GM12878 (cell line): ENCODE measurements at regions not wholly inside any gene's neighbourhood (a gene's known extent, or its start where the extent isn't known, plus 50 kb on each side); places are given as distances from the start of the nearest gene placed in this dataset.

Experiments used
- ATAC-seq: fragments of 200-7000 bp; cut with Tn5 transposase; 3 replicates; pipeline ENCODE4 v1.9.1; 2020; ENCODE audit warnings: mild to moderate bottlenecking, moderate library complexity
- BruUV-seq: library from RNA; stranded (reverse); fragments of 400-500 nt; replicated peaks from 2 replicates; lab custom pipeline; 2021; lab: Mats Ljungman, UMichigan
- CTCF ChIA-PET: fragments of 300-600 bp; sonication (Branson Sonifier 250); formaldehyde crosslinking; extraction: SDS; loops from one replicate; lab custom pipeline; 2021; ENCODE audit warnings: inconsistent platforms; lab: Yijun Ruan, JAX
- POLR2A ChIA-PET: fragments of 350-600 bp; formaldehyde crosslinking; extraction: SDS; loops from one replicate; lab custom pipeline; 2021; ENCODE audit warnings: inconsistent platforms; lab: Charles Lee
- RAD21 ChIA-PET: fragments of 300-600 bp; sonication (Branson Sonifier 250); formaldehyde crosslinking; loops from one replicate; lab custom pipeline; 2023; ENCODE audit warnings: antibody characterized with exemption; ENCODE audit not compliant: unreplicated experiment; lab: Charles Lee
- SMC1A ChIA-PET: fragments of 300-600 bp; sonication (Branson Sonifier 250); formaldehyde crosslinking; loops from one replicate; lab custom pipeline; 2023; ENCODE audit not compliant: unreplicated experiment, uncharacterized antibody; lab: Charles Lee
- DNase-seq: peaks from one replicate; pipeline ENCODE4 v3.0.0-alpha.2; 2011; ENCODE audit warnings: low read depth, low spot score
- FAIRE-seq: peaks from 3 replicates; lab custom pipeline; 2011; peaks lifted over from hg19 to GRCh38; lab: Jason Lieb, UNC
- H2AFZ ChIP-seq: 2 replicates; pipeline ENCODE4 v1.6.0; 2011; ENCODE audit warnings: low read depth, low read length, control low read depth; ENCODE audit not compliant: control insufficient read depth
- H3K27ac ChIP-seq: 2 replicates; pipeline ENCODE4 v1.5.1; 2011; ENCODE audit warnings: control low read depth; ENCODE audit not compliant: control insufficient read depth, insufficient read depth
- H3K27me3 ChIP-seq, 2 experiments: replicated peaks in 1 of 2; 2 replicates each; pipeline versions ENCODE4 v1.6.0 to v1.6.1; 2011; ENCODE audit warnings: low read length in 1 of 2; ENCODE audit not compliant: control insufficient read depth in 2 of 2, insufficient read depth in 2 of 2
- H3K36me3 ChIP-seq, 2 experiments: 2 replicates each; pipeline ENCODE4 v1.5.1; 2011; ENCODE audit warnings: low read length in 1 of 2; ENCODE audit not compliant: control insufficient read depth in 2 of 2, insufficient read depth in 2 of 2
- H3K4me1 ChIP-seq: 2 replicates; pipeline ENCODE4 v1.6.1; 2011; ENCODE audit warnings: mild to moderate bottlenecking, low read length, moderate library complexity, mixed read lengths; ENCODE audit not compliant: control insufficient read depth, insufficient read depth
- H3K4me2 ChIP-seq: 2 replicates; pipeline ENCODE4 v1.6.0; 2011; ENCODE audit warnings: control low read depth; ENCODE audit not compliant: control insufficient read depth, insufficient read depth
- H3K4me3 ChIP-seq: fragments of 200-600 bp; sonication (generic); 2 replicates; pipeline ENCODE4 v1.5.1; 2016
- H3K79me2 ChIP-seq: 2 replicates; pipeline ENCODE4 v1.6.0; 2011; ENCODE audit warnings: low read length; ENCODE audit not compliant: control insufficient read depth, insufficient read depth
- H3K9ac ChIP-seq: 2 replicates; pipeline ENCODE4 v1.8.0; 2011; ENCODE audit warnings: low read length, control low read depth, mixed read lengths; ENCODE audit not compliant: control insufficient read depth, insufficient read depth
- H3K9me3 ChIP-seq: replicated peaks from 3 replicates; pipeline ENCODE4 v1.5.1; 2011; ENCODE audit warnings: mild to moderate bottlenecking, low read length; ENCODE audit not compliant: control insufficient read depth, insufficient read depth
- H4K20me1 ChIP-seq: 2 replicates; pipeline ENCODE4 v1.6.0; 2011; ENCODE audit not compliant: control insufficient read depth, insufficient read depth
- BACH1 ChIP-seq: fragments of 450-650 bp; IDR thresholded peaks from 2 replicates; pipeline ENCODE4 v1.6.1; 2017; ENCODE audit warnings: mild to moderate bottlenecking, borderline replicate concordance
- EED ChIP-seq: sonication (generic); IDR thresholded peaks from 2 replicates; pipeline ENCODE4 v1.6.1; 2016; ENCODE audit warnings: antibody characterized with exemption, low read depth
- FOS ChIP-seq: IDR thresholded peaks from 3 replicates; pipeline ENCODE4 v1.6.1; 2011; ENCODE audit warnings: borderline replicate concordance; ENCODE audit not compliant: insufficient read length; ENCODE audit errors: extremely low read depth
- FOXK2 ChIP-seq: fragments of 450-650 bp; IDR thresholded peaks from 2 replicates; pipeline ENCODE4 v1.6.1; 2017; ENCODE audit warnings: mild to moderate bottlenecking, moderate library complexity
- KDM1A ChIP-seq: fragments of 200-600 bp; sonication (generic); IDR thresholded peaks from 2 replicates; pipeline ENCODE4 v1.6.1; 2016; ENCODE audit warnings: borderline replicate concordance
- STAT3 ChIP-seq: IDR thresholded peaks from 2 replicates; pipeline ENCODE4 v1.6.1; 2011; ENCODE audit warnings: low read depth, low read length, improper control_type of control experiment
- ZBED1 ChIP-seq: IDR thresholded peaks from 2 replicates; pipeline ENCODE4 v1.6.1; 2016; ENCODE audit warnings: borderline replicate concordance
- WGBS: methylation state at CpG from one replicate; pipeline ENCODE4 v1.1.6; 2016; ENCODE audit warnings: low lambda C conversion rate; ENCODE audit not compliant: insufficient replicate concordance, insufficient coverage; ENCODE audit errors: missing lambda C conversion rate; 5-methylcytosine and 5-hydroxymethylcytosine counted together
- in situ Hi-C: fragments of 300-500 bp; cut with MboI; formaldehyde crosslinking; loops from 9 replicates; pipeline ENCODE4 v1.14.3; 2018; ENCODE audit warnings: mixed read lengths
- intact Hi-C: fragments of 100-400 bp; cut with micrococcal nuclease; formaldehyde crosslinking; loops from one replicate; pipeline ENCODE4 v1.14.2; 2022; ENCODE audit not compliant: unreplicated experiment
- TF ChIP-seq, protein P1 (sequence below): fragments of 450-650 bp; conservative IDR thresholded peaks from 2 replicates; pipeline ENCODE4 v1.6.1; 2017; ENCODE audit warnings: mild to moderate bottlenecking, moderate library complexity
- TF ChIP-seq, protein P2 (sequence below): fragments of 450-650 bp; formaldehyde crosslinking; IDR thresholded peaks from 2 replicates; pipeline ENCODE4 v1.5.0; 2022; ENCODE audit warnings: mild to moderate bottlenecking, missing genetic modification characterization
- TF ChIP-seq, protein P3 (sequence below): fragments of 450-650 bp; IDR thresholded peaks from 2 replicates; pipeline ENCODE4 v1.6.1; 2016; ENCODE audit warnings: mild to moderate bottlenecking
- TF ChIP-seq, protein P4 (sequence below): fragments of 450-650 bp; IDR thresholded peaks from 2 replicates; pipeline ENCODE4 v1.6.1; 2014; ENCODE audit warnings: mild to moderate bottlenecking

DNA sequence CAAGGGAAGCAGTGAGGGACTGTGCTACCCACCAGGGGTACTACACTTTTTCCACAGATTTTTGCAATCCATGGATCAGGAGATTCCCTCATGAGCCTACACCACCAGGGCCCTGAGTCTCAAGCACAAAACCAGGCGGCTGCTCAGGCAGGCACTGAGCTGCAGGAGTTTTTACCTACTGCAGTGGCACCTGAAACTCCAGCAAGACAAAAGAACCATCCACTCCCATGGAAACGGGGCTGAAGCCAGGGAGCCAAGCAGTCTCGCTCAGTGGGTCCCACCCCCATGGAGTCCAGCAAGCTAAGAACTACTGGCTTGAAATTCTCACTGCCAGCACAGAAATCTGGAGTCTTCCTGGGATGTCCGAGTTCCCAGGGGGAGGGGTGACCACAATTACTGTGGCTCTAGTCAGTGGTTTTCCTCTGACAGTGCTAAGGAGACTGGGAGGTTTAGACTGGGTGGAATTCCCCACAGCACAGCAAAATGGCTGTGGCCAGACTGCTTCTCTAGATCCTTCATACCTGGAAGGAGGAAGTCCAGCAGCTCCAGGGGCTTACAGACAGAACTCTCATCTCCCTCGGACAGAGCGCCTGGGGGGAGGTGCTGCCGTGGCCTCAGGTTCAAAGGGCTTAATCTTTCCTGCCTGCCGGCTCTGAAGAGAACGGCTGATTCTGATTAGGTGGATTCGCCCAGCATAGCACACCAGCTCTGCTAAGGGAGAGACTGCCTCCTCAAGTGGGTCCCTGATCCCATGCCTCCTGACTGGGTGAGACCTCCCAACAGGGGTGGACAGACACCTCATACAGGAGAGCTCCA, 437.8 kb downstream of the LTN1 start (continued):
- TF ChIP-seq, protein P1, sequence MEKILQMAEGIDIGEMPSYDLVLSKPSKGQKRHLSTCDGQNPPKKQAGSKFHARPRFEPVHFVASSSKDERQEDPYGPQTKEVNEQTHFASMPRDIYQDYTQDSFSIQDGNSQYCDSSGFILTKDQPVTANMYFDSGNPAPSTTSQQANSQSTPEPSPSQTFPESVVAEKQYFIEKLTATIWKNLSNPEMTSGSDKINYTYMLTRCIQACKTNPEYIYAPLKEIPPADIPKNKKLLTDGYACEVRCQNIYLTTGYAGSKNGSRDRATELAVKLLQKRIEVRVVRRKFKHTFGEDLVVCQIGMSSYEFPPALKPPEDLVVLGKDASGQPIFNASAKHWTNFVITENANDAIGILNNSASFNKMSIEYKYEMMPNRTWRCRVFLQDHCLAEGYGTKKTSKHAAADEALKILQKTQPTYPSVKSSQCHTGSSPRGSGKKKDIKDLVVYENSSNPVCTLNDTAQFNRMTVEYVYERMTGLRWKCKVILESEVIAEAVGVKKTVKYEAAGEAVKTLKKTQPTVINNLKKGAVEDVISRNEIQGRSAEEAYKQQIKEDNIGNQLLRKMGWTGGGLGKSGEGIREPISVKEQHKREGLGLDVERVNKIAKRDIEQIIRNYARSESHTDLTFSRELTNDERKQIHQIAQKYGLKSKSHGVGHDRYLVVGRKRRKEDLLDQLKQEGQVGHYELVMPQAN, result no peak
- TF ChIP-seq, protein P2, sequence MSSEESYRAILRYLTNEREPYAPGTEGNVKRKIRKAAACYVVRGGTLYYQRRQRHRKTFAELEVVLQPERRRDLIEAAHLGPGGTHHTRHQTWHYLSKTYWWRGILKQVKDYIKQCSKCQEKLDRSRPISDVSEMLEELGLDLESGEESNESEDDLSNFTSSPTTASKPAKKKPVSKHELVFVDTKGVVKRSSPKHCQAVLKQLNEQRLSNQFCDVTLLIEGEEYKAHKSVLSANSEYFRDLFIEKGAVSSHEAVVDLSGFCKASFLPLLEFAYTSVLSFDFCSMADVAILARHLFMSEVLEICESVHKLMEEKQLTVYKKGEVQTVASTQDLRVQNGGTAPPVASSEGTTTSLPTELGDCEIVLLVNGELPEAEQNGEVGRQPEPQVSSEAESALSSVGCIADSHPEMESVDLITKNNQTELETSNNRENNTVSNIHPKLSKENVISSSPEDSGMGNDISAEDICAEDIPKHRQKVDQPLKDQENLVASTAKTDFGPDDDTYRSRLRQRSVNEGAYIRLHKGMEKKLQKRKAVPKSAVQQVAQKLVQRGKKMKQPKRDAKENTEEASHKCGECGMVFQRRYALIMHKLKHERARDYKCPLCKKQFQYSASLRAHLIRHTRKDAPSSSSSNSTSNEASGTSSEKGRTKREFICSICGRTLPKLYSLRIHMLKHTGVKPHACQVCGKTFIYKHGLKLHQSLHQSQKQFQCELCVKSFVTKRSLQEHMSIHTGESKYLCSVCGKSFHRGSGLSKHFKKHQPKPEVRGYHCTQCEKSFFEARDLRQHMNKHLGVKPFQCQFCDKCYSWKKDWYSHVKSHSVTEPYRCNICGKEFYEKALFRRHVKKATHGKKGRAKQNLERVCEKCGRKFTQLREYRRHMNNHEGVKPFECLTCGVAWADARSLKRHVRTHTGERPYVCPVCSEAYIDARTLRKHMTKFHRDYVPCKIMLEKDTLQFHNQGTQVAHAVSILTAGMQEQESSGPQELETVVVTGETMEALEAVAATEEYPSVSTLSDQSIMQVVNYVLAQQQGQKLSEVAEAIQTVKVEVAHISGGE, result no peak

DNA sequence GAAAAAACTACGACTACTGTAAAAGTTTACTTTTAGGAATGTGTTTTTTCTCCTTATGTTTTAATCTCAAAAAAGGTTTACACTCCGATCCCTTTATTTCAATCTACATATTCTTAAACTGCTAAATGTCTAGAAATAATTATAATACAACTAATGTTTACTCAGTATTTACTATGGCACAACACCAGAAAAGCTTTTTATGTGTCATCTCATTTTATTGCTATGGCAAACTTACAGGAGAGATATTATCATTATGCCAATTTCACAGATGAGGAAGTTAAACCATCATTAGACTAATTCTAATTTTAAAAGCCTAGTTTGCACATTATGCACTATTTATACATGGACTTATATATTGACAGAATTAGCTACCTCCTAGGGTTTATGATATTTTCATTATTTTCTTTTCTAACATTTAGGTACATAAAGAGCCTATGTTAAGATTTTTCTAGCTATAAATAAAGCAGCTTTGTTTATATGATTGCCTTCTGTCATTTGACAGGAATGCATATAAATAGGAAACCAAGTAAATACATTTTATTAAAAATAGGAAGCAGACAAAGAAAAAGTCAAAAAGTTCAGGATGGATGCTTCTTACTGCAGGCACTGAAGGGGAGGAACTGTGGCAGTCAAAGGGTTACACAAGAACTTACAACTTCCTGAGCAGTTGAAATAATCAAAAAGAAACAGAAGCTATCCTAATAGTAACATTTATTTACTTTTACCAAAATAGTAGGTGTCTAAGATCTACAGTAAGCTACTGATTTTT, 442.4 kb downstream of the LTN1 start:
- H3K4me2 ChIP-seq, result no peak overlapping the region
- no peak for DNase-seq
- ChIA-PET SMC1A (no interaction called here), CTCF (no interaction called here), RAD21 (no interaction called here), POLR2A (no interaction called here)
- H4K20me1 ChIP-seq, result no peaks in the 10 kb centered on the region
- H3K27ac ChIP-seq, result no peak overlapping the region
- no peaks in the 10 kb centered on the region for H3K36me3 ChIP-seq
- no peak overlapping the region for H2AFZ ChIP-seq
- H3K4me3 ChIP-seq, result no peak overlapping the region
- no TSS peak for BruUV-seq
- in situ Hi-C loops, result no loop called here
- H3K9ac ChIP-seq, result no peak overlapping the region
- WGBS, result 3% methylated on average over 2 of the region's 2 CpGs
- no peaks in the 10 kb centered on the region for H3K4me1 ChIP-seq
- ATAC-seq, result no peak
- FAIRE-seq, result no peak
- H3K79me2 ChIP-seq, result no peaks in the 10 kb centered on the region
- intact Hi-C loops, result no loop called here
- H3K27me3 ChIP-seq, result no peaks in the 10 kb centered on the region
- no peaks in the 10 kb centered on the region for H3K9me3 ChIP-seq
- TF ChIP-seq, protein P3, sequence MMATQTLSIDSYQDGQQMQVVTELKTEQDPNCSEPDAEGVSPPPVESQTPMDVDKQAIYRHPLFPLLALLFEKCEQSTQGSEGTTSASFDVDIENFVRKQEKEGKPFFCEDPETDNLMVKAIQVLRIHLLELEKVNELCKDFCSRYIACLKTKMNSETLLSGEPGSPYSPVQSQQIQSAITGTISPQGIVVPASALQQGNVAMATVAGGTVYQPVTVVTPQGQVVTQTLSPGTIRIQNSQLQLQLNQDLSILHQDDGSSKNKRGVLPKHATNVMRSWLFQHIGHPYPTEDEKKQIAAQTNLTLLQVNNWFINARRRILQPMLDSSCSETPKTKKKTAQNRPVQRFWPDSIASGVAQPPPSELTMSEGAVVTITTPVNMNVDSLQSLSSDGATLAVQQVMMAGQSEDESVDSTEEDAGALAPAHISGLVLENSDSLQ, result no peak
- TF ChIP-seq, protein P4, sequence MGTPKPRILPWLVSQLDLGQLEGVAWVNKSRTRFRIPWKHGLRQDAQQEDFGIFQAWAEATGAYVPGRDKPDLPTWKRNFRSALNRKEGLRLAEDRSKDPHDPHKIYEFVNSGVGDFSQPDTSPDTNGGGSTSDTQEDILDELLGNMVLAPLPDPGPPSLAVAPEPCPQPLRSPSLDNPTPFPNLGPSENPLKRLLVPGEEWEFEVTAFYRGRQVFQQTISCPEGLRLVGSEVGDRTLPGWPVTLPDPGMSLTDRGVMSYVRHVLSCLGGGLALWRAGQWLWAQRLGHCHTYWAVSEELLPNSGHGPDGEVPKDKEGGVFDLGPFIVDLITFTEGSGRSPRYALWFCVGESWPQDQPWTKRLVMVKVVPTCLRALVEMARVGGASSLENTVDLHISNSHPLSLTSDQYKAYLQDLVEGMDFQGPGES, result no peak
- TF ChIP-seq STAT3, result no peak
- no peak for TF ChIP-seq KDM1A
- TF ChIP-seq BACH1, result no peak
- TF ChIP-seq EED, result no peak
- no peak for TF ChIP-seq FOXK2
- TF ChIP-seq ZBED1, result no peak
- no peak for TF ChIP-seq FOS
- TF ChIP-seq, protein P1, result no peak
